ENCODE measurements at regions not wholly inside any gene's neighbourhood (a gene's known extent, or its start where the extent isn't known, plus 50 kb on each side); places are given as distances from the start of the nearest gene placed in this dataset.

GRCh38 chr3:18103591-18103990 is 321.5 kb downstream of the SATB1 start:
- Histone ChIP-seq H3K27ac (replicated peaks) (no peak overlapping the region), H3K4me3 (replicated peaks; ENCODE audit: insufficient read depth, low read length) (no peak overlapping the region), H3K27me3 (ENCODE audit: insufficient read depth, poor library complexity, severe bottlenecking) (no peaks in the 10 kb centered on the region)
- DNase-seq (ENCODE audit: low read depth in 1 of 2, low spot score in 1 of 2): no peak
- no peak for TF ChIP-seq SPI1 (IDR thresholded peaks at IDR 0.05; ENCODE audit: borderline replicate concordance, low read depth)
- TF ChIP-seq GABPA (IDR thresholded peaks at IDR 0.05; ENCODE audit: low read depth): no peak

DNA sequence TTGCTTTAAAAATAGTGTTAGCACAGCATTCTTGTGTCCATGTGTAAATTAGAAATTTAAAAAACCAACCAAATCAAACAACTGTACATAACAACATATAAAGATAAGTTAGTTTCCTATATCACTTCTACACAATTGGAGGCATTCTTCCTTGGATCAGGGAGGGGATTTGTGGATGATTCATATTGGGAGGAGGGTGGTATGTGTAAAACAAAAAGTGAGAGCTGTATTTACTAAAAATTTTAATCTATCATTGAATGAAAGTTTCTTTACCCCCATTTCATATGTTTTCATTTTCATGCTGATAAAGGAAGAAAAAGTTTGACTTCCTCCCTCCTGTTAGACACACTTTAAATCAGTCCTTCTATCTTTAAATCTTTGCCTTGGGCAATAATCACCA is 325.0 kb downstream of the SATB1 start:
- Histone ChIP-seq H3K27me3 (ENCODE audit: insufficient read depth, poor library complexity, severe bottlenecking) (no peaks in the 10 kb centered on the region), H3K4me3 (replicated peaks; ENCODE audit: insufficient read depth, low read length) (no peak overlapping the region), H3K27ac (replicated peaks) (no peak overlapping the region)
- no peak for DNase-seq (ENCODE audit: low read depth in 1 of 2, low spot score in 1 of 2)
- TF ChIP-seq SPI1 (IDR thresholded peaks at IDR 0.05; ENCODE audit: borderline replicate concordance, low read depth): 0 out of 2 replicates have a peak, but pooled peaks have one; percentile 33
- TF ChIP-seq, protein P1, sequence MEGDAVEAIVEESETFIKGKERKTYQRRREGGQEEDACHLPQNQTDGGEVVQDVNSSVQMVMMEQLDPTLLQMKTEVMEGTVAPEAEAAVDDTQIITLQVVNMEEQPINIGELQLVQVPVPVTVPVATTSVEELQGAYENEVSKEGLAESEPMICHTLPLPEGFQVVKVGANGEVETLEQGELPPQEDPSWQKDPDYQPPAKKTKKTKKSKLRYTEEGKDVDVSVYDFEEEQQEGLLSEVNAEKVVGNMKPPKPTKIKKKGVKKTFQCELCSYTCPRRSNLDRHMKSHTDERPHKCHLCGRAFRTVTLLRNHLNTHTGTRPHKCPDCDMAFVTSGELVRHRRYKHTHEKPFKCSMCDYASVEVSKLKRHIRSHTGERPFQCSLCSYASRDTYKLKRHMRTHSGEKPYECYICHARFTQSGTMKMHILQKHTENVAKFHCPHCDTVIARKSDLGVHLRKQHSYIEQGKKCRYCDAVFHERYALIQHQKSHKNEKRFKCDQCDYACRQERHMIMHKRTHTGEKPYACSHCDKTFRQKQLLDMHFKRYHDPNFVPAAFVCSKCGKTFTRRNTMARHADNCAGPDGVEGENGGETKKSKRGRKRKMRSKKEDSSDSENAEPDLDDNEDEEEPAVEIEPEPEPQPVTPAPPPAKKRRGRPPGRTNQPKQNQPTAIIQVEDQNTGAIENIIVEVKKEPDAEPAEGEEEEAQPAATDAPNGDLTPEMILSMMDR (IDR thresholded peaks at IDR 0.05; ENCODE audit: insufficient read depth, low read length): no peak
- TF ChIP-seq, protein P2, sequence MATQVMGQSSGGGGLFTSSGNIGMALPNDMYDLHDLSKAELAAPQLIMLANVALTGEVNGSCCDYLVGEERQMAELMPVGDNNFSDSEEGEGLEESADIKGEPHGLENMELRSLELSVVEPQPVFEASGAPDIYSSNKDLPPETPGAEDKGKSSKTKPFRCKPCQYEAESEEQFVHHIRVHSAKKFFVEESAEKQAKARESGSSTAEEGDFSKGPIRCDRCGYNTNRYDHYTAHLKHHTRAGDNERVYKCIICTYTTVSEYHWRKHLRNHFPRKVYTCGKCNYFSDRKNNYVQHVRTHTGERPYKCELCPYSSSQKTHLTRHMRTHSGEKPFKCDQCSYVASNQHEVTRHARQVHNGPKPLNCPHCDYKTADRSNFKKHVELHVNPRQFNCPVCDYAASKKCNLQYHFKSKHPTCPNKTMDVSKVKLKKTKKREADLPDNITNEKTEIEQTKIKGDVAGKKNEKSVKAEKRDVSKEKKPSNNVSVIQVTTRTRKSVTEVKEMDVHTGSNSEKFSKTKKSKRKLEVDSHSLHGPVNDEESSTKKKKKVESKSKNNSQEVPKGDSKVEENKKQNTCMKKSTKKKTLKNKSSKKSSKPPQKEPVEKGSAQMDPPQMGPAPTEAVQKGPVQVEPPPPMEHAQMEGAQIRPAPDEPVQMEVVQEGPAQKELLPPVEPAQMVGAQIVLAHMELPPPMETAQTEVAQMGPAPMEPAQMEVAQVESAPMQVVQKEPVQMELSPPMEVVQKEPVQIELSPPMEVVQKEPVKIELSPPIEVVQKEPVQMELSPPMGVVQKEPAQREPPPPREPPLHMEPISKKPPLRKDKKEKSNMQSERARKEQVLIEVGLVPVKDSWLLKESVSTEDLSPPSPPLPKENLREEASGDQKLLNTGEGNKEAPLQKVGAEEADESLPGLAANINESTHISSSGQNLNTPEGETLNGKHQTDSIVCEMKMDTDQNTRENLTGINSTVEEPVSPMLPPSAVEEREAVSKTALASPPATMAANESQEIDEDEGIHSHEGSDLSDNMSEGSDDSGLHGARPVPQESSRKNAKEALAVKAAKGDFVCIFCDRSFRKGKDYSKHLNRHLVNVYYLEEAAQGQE (IDR thresholded peaks at IDR 0.05; ENCODE audit: insufficient replicate concordance, low read depth): no peak

- H3K4me3 ChIP-seq (replicated peaks; ENCODE audit: insufficient read depth, low read length): no peak overlapping the region
- TF ChIP-seq, protein P2 (IDR thresholded peaks at IDR 0.05; ENCODE audit: insufficient replicate concordance, low read depth): no peak
- TF ChIP-seq GABPA (IDR thresholded peaks at IDR 0.05; ENCODE audit: low read depth): no peak
- no peak for TF ChIP-seq SPI1 (IDR thresholded peaks at IDR 0.05; ENCODE audit: borderline replicate concordance, low read depth)
- TF ChIP-seq, protein P1 (IDR thresholded peaks at IDR 0.05; ENCODE audit: insufficient read depth, low read length): no peak
- no peak for TF ChIP-seq POLR2AphosphoS5 (IDR thresholded peaks at IDR 0.05; ENCODE audit: low read depth)
- no peak overlapping the region for H3K27ac ChIP-seq (replicated peaks)
- H3K27me3 ChIP-seq (ENCODE audit: insufficient read depth, poor library complexity, severe bottlenecking): no peaks in the 10 kb centered on the region
- DNase-seq (ENCODE audit: low read depth in 1 of 2, low spot score in 1 of 2): no peak
Measured at GRCh38 chr3:18099611-18100010, 325.5 kb downstream of the SATB1 start.

GRCh38 chr3:18098960-18099587 is 326.1 kb downstream of the SATB1 start:
- TF ChIP-seq, protein P2 (IDR thresholded peaks at IDR 0.05; ENCODE audit: insufficient replicate concordance, low read depth): no peak
- no peak for TF ChIP-seq POLR2AphosphoS5 (IDR thresholded peaks at IDR 0.05; ENCODE audit: low read depth)
- TF ChIP-seq, protein P1 (IDR thresholded peaks at IDR 0.05; ENCODE audit: insufficient read depth, low read length): no peak
- TF ChIP-seq GABPA (IDR thresholded peaks at IDR 0.05; ENCODE audit: low read depth): no peak
- no peak for TF ChIP-seq SPI1 (IDR thresholded peaks at IDR 0.05; ENCODE audit: borderline replicate concordance, low read depth)
- DNase-seq (ENCODE audit: low read depth in 1 of 2, low spot score in 1 of 2): no peak
- Histone ChIP-seq H3K27ac (replicated peaks) (no peak overlapping the region), H3K4me3 (replicated peaks; ENCODE audit: insufficient read depth, low read length) (no peak overlapping the region), H3K27me3 (ENCODE audit: insufficient read depth, poor library complexity, severe bottlenecking) (no peaks in the 10 kb centered on the region)

All from HL-60 (cell line).